Mesothelial cell of epicardium (in vitro differentiated cells): ENCODE measurements at regions not wholly inside any gene's neighbourhood (a gene's known extent, or its start where the extent isn't known, plus 50 kb on each side); places are given as distances from the start of the nearest gene placed in this dataset.

Experiments used
- DNase-seq, 2 experiments: peaks; one replicate each; pipeline ENCODE4 v3.0.0; 2021; ENCODE audit warnings: low spot score in 2 of 2; ENCODE audit not compliant: unreplicated experiment in 2 of 2
- H3K27ac Mint-ChIP-seq: 2 replicates; pipeline ENCODE4 v1.8.0; 2021; ENCODE audit warnings: mixed read lengths
- H3K27me3 Mint-ChIP-seq: 2 replicates; pipeline ENCODE4 v1.8.0; 2021; ENCODE audit warnings: low read depth, mixed read lengths
- H3K36me3 Mint-ChIP-seq: 2 replicates; pipeline ENCODE4 v1.8.0; 2021; ENCODE audit warnings: mixed read lengths
- H3K4me1 Mint-ChIP-seq: 2 replicates; pipeline ENCODE4 v1.8.0; 2021; ENCODE audit warnings: mixed read lengths
- H3K4me3 Mint-ChIP-seq: 2 replicates; pipeline ENCODE4 v1.8.0; 2021; ENCODE audit warnings: mild to moderate bottlenecking, moderate library complexity, mixed read lengths
- H3K9me3 Mint-ChIP-seq: 2 replicates; pipeline ENCODE4 v1.8.0; 2021; ENCODE audit warnings: mixed read lengths
- CTCF ChIP-seq: fragments of 200-600 bp; sonication (generic); IDR thresholded peaks from one replicate; pipeline ENCODE4 v1.5.0; 2021; ENCODE audit warnings: antibody characterized with exemption; ENCODE audit not compliant: unreplicated experiment

DNA sequence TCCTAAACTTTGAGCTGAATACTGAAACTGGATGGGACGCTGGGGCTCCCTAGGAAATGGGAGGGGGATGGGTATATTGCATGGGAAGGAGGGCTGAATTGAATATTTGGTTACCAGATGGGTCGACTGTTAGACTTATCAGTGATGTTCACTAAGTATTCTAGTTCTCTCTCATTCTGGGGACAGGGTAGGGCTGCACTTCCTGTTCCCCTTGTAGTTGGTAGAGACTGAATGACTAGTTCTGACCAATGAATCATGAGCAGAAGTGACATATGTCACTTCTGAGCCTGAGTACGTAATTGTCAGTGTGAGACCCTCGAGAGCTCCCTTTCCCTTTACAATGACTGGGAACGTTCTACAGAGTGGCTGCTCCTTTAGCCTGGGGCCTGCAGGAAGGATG is 55.5 kb upstream of the DMRT1 start:
- no peak for TF ChIP-seq CTCF
- Mint-ChIP-seq H3K27me3 (peaks cover 2% of the 10 kb centered on the region), H3K4me1 (peaks cover 16% of the 10 kb centered on the region), H3K36me3 (no peaks in the 10 kb centered on the region), H3K4me3 (no peak overlapping the region), H3K9me3 (peaks cover 1% of the 10 kb centered on the region), H3K27ac (no peak overlapping the region)
- DNase-seq = no peak

- Mint-ChIP-seq H3K27ac (no peak overlapping the region), H3K36me3 (no peaks in the 10 kb centered on the region), H3K4me1 (peaks cover 16% of the 10 kb centered on the region), H3K9me3 (no peaks in the 10 kb centered on the region), H3K27me3 (peaks cover 2% of the 10 kb centered on the region), H3K4me3 (no peak overlapping the region)
- DNase-seq = no peak
- no peak for TF ChIP-seq CTCF
These were observed 55.1 kb upstream of the DMRT1 start for GRCh38 chr9:786405-786804.

- Mint-ChIP-seq H3K36me3 (no peaks in the 10 kb centered on the region), H3K27ac (no peak overlapping the region), H3K27me3 (no peaks in the 10 kb centered on the region), H3K4me3 (no peak overlapping the region), H3K9me3 (peaks cover 4% of the 10 kb centered on the region), H3K4me1 (peaks cover 12% of the 10 kb centered on the region)
- no peak for DNase-seq
- no peak for TF ChIP-seq CTCF
These were observed 52.7 kb upstream of the DMRT1 start for GRCh38 chr9:788777-789176.
